RPMI7951 (cell line): ENCODE measurements at regions not wholly inside any gene's neighbourhood (a gene's known extent, or its start where the extent isn't known, plus 50 kb on each side); places are given as distances from the start of the nearest gene placed in this dataset.
A peak's percentile ranks its signal among the peaks of the same experiment; 100 is the strongest.
"Not testable (repeated sequence)": the region's sequence is repeated elsewhere in the genome, so short reads cannot be mapped to it uniquely, and the experiment has no call there.

Experiments used
- DNase-seq: peaks from one replicate; pipeline ENCODE4 v3.0.0-alpha.2; 2012; ENCODE audit warnings: low read depth

GRCh38 chr2:195537811-195538210 lies 119.2 kb upstream of the SLC39A10 start:
- no peak for DNase-seq

GRCh38 chr2:195536906-195537305 lies 120.1 kb upstream of the SLC39A10 start:
- DNase-seq, result no peak

- DNase-seq, result peak; percentile 68
These were observed 121.0 kb upstream of the SLC39A10 start for GRCh38 chr2:195535911-195536522.

- no peak for DNase-seq
These were observed 122.1 kb upstream of the SLC39A10 start for GRCh38 chr2:195534971-195535370.

GRCh38 chr2:195533771-195534642 lies 123.0 kb upstream of the SLC39A10 start:
- DNase-seq, result peak; percentile 99

- DNase-seq, result peak; percentile 68
These were observed 124.3 kb upstream of the SLC39A10 start for GRCh38 chr2:195532628-195533271.

- DNase-seq, result peak; percentile 16
These were observed 124.8 kb upstream of the SLC39A10 start for GRCh38 chr2:195532255-195532627.

- DNase-seq, result peak; percentile 75
These were observed 125.3 kb upstream of the SLC39A10 start for GRCh38 chr2:195531754-195532153.

GRCh38 chr2:195523242-195523641 lies 133.8 kb upstream of the SLC39A10 start:
- DNase-seq, result not testable (repeated sequence)

GRCh38 chr2:195521589-195521988 lies 135.4 kb upstream of the SLC39A10 start:
- DNase-seq, result peak; percentile 25

- DNase-seq, result peak; percentile 78
These were observed 136.3 kb upstream of the SLC39A10 start for GRCh38 chr2:195520671-195521155.

GRCh38 chr2:195515551-195515950 lies 141.5 kb upstream of the SLC39A10 start:
- DNase-seq, result no peak

GRCh38 chr2:195514365-195514764 lies 142.7 kb upstream of the SLC39A10 start:
- DNase-seq, result no peak

GRCh38 chr2:195513119-195513518 lies 143.9 kb upstream of the SLC39A10 start:
- DNase-seq, result no peak

GRCh38 chr2:195509551-195509950 lies 147.5 kb upstream of the SLC39A10 start:
- no peak for DNase-seq

- no peak for DNase-seq
These were observed 148.9 kb upstream of the SLC39A10 start for GRCh38 chr2:195508139-195508455.

GRCh38 chr2:195507447-195508138 lies 149.4 kb upstream of the SLC39A10 start:
- no peak for DNase-seq

GRCh38 chr2:195505701-195506100 lies 151.3 kb upstream of the SLC39A10 start:
- no peak for DNase-seq

GRCh38 chr2:195503208-195503607 lies 153.8 kb upstream of the SLC39A10 start:
- no peak for DNase-seq

- DNase-seq, result no peak
These were observed 155.3 kb upstream of the SLC39A10 start for GRCh38 chr2:195501746-195502145.

GRCh38 chr2:195500879-195501278 lies 156.1 kb upstream of the SLC39A10 start:
- no peak for DNase-seq

GRCh38 chr2:195498839-195499490 lies 158.1 kb upstream of the SLC39A10 start:
- peak; percentile 63 for DNase-seq
